Gastroesophageal sphincter (tissue), 3 donors: ENCODE measurements at regions not wholly inside any gene's neighbourhood (a gene's known extent, or its start where the extent isn't known, plus 50 kb on each side); places are given as distances from the start of the nearest gene placed in this dataset.

Source experiments
- CTCF ChIP-seq, 4 experiments: fragments of 200-600 bp in 2 of 4; fragments of 450-650 bp in 2 of 4; sonication (generic) in 1 of 4; IDR thresholded peaks; one replicate each; pipeline ENCODE4 v1.5.1; 2017 to 2019; ENCODE audit warnings: antibody characterized with exemption in 4 of 4, mild to moderate bottlenecking in 2 of 4, moderate library complexity in 2 of 4
- POLR2A ChIP-seq, 2 donors: fragments of 450-650 bp; IDR thresholded peaks; one replicate each; pipeline ENCODE4 v1.6.1; 2017; ENCODE audit warnings: antibody characterized with exemption in 2 of 2, mild to moderate bottlenecking in 2 of 2, moderate library complexity in 1 of 2

GRCh38 chr2:104930732-104931131 lies 76.8 kb downstream of the POU3F3 start:
- TF ChIP-seq POLR2A (IDR thresholded peaks at IDR 0.05) (no peak), CTCF (IDR thresholded peaks at IDR 0.05) (no peak)
